ENCODE measurements at regions not wholly inside any gene's neighbourhood (a gene's known extent, or its start where the extent isn't known, plus 50 kb on each side); places are given as distances from the start of the nearest gene placed in this dataset.

DNA sequence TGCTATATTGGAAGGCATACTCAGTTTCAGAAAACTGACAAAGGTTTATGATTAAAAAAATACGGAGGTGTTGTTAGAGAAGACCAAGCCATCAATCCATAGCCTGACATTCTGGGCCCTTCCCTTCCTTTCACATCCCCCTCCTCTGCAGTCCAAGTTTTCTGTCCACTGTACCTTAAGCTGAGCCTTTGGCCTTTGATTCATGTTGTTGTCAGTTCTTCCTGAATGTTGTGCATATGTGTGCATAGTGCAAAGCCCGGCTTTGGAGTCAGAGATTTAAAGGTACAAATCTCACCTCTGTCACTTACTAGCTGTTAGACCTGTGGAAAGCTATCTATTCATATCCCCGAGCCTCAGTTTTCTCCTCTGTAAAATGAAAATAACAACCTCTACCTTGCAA is 104.9 kb upstream of the AGBL1 start:
- TF ChIP-seq, protein P1, sequence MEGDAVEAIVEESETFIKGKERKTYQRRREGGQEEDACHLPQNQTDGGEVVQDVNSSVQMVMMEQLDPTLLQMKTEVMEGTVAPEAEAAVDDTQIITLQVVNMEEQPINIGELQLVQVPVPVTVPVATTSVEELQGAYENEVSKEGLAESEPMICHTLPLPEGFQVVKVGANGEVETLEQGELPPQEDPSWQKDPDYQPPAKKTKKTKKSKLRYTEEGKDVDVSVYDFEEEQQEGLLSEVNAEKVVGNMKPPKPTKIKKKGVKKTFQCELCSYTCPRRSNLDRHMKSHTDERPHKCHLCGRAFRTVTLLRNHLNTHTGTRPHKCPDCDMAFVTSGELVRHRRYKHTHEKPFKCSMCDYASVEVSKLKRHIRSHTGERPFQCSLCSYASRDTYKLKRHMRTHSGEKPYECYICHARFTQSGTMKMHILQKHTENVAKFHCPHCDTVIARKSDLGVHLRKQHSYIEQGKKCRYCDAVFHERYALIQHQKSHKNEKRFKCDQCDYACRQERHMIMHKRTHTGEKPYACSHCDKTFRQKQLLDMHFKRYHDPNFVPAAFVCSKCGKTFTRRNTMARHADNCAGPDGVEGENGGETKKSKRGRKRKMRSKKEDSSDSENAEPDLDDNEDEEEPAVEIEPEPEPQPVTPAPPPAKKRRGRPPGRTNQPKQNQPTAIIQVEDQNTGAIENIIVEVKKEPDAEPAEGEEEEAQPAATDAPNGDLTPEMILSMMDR (IDR thresholded peaks at IDR 0.05; ENCODE audit: low read depth, low read length) = no peak
- no peak for TF ChIP-seq EZH2phosphoT487 (IDR thresholded peaks at IDR 0.05; ENCODE audit: low read depth)
